Pancreas (tissue), 10 donors: ENCODE measurements at regions not wholly inside any gene's neighbourhood (a gene's known extent, or its start where the extent isn't known, plus 50 kb on each side); places are given as distances from the start of the nearest gene placed in this dataset.
A peak's percentile ranks its signal among the peaks of the same experiment; 100 is the strongest.

ENCODE experiments used
- ATAC-seq, 4 donors: fragments of 200-7000 bp; cut with Tn5 transposase; one replicate each; pipeline versions ENCODE4 v1.8.0 to v1.9.1; 2020; ENCODE audit warnings: mild to moderate bottlenecking in 4 of 4, moderate library complexity in 4 of 4
- DNase-seq, 6 donors: peaks; one replicate each; pipeline ENCODE4 v3.0.0-alpha.2; 2020
- FAIRE-seq: peaks from 2 replicates; lab custom pipeline; 2012; peaks lifted over from hg19 to GRCh38; lab: Jason Lieb, UNC
- H3K27ac ChIP-seq, 4 donors: fragments of 200-600 bp; sonication (generic); 1 replicate in 3 of 4; 2 replicates in 1 of 4; pipeline versions ENCODE4 v1.5.0 to v1.8.0; 2020
- H3K27me3 ChIP-seq, 4 donors: fragments of 200-600 bp; one replicate each; pipeline ENCODE4 v1.8.0; 2021
- H3K36me3 ChIP-seq, 3 donors: fragments of 200-600 bp; sonication (generic) in 1 of 3; one replicate each; pipeline versions ENCODE4 v1.5.0 to v1.8.0; 2020 to 2021
- H3K4me1 ChIP-seq, 3 donors: fragments of 200-600 bp; one replicate each; pipeline ENCODE4 v1.8.0; 2021
- H3K4me3 ChIP-seq, 4 donors: fragments of 200-600 bp; sonication (generic) in 2 of 4; one replicate each; pipeline versions ENCODE4 v1.5.0 to v1.8.0; 2020 to 2021
- H3K9me3 ChIP-seq, 4 donors: fragments of 200-600 bp; one replicate each; pipeline ENCODE4 v1.8.0; 2021
- WGBS, 2 donors: extraction: QIAGEN DNeasy Blood & Tissue Kit; methylation state at CpG; one replicate each; pipeline ENCODE4 v1.1.7; 2013; 5-methylcytosine and 5-hydroxymethylcytosine counted together
- intact Hi-C, 3 donors: fragments of 100-400 bp; cut with DNase I; formaldehyde crosslinking; loops; one replicate each; pipeline versions ENCODE4 v1.11.1 to v1.14.2; 2022
- TF ChIP-seq, protein P1 (sequence below), 4 donors: fragments of 200-600 bp; sonication (generic) in 3 of 4; IDR thresholded peaks; one replicate each; pipeline versions ENCODE4 v1.5.0 to v1.8.0; 2021; ENCODE audit warnings: antibody characterized with exemption in 4 of 4
- donor health status: healthy with polysubstance abuse.
- donor health status: DM: no; HTN: no; CAD: no; lungs with moderate emphysema.
- donor health status: DM: no; HTN: no; CAD: no.
- donor health status: control.
- donor health status: control.
- donor health status: Bipolar disorder and iron deficiency.
- donor health status: DM: yes; HTN: yes; CAD: no.
- donor health status: DM: no; HTN: no; CAD: no.
- donor health status: DM: no; HTN: no; CAD: no.
- donor health status: DM: yes; HTN: yes; CAD: no.

DNA sequence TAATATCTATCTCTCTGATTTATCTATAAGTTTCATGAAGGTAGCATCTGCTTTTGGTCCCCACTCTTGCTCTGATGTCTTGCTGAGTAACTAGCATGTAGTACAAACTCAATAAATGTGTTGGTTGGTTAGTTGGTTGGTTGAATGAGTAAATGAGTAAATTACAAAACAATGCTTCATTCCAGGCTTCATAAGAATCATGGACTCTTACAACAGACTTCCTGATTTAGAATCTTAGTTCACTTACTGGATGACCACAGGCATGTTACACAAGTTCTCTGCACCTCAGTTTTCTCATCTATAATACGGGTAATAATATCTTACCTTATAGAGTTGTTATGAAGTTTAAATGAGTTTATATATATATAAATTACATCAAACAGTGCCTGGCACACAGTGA is 98.6 kb downstream of the ZNF281 start:
- Histone ChIP-seq H3K27me3 (no peaks in the 10 kb centered on the region), H3K9me3 (no peaks in the 10 kb centered on the region), H3K36me3 (no peaks in the 10 kb centered on the region), H3K4me1 (peaks cover 0 to 5% (median 0%) of the 10 kb centered on the region in 3 donors), H3K4me3 (no peak overlapping the region), H3K27ac (no peak overlapping the region)
- ATAC-seq (no peak), DNase-seq (no peak), FAIRE-seq (no peak)
- TF ChIP-seq, protein P1, sequence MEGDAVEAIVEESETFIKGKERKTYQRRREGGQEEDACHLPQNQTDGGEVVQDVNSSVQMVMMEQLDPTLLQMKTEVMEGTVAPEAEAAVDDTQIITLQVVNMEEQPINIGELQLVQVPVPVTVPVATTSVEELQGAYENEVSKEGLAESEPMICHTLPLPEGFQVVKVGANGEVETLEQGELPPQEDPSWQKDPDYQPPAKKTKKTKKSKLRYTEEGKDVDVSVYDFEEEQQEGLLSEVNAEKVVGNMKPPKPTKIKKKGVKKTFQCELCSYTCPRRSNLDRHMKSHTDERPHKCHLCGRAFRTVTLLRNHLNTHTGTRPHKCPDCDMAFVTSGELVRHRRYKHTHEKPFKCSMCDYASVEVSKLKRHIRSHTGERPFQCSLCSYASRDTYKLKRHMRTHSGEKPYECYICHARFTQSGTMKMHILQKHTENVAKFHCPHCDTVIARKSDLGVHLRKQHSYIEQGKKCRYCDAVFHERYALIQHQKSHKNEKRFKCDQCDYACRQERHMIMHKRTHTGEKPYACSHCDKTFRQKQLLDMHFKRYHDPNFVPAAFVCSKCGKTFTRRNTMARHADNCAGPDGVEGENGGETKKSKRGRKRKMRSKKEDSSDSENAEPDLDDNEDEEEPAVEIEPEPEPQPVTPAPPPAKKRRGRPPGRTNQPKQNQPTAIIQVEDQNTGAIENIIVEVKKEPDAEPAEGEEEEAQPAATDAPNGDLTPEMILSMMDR (IDR thresholded peaks at IDR 0.05) = no peak
- intact Hi-C loops = no loop called here
- WGBS, 2 donors = 88 to 92% methylated on average over 1 of the region's 1 CpG

DNA sequence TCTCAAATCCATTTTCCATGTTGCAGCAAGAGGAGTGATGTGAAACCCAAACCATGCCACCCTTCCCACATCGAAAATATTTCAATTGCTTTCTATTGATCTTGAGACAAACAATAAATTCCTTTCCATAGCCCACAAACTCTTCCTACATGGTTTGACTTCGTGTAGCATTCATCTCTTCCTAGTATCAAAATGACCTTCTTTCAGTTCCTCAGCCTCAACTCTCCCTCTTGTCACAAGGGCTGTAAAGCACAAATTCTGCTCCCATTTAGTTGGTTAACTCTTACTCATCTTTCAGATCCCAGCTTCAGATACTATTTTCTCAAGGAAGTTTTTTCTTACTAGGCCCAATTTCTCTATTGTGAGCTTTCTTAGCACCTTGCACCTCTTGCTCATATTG is 99.0 kb downstream of the ZNF281 start:
- Histone ChIP-seq H3K9me3 (no peaks in the 10 kb centered on the region), H3K27me3 (no peaks in the 10 kb centered on the region), H3K4me3 (no peak overlapping the region), H3K4me1 (peaks cover 0 to 5% (median 0%) of the 10 kb centered on the region in 3 donors), H3K27ac (no peak overlapping the region), H3K36me3 (no peaks in the 10 kb centered on the region)
- TF ChIP-seq, protein P1 (IDR thresholded peaks at IDR 0.05) = no peak
- no peak for ATAC-seq
- 54 to 75% methylated on average over 2 of the region's 2 CpGs for WGBS, 2 donors
- intact Hi-C loops = no loop called here
- DNase-seq = no peak
- no peak for FAIRE-seq

DNA sequence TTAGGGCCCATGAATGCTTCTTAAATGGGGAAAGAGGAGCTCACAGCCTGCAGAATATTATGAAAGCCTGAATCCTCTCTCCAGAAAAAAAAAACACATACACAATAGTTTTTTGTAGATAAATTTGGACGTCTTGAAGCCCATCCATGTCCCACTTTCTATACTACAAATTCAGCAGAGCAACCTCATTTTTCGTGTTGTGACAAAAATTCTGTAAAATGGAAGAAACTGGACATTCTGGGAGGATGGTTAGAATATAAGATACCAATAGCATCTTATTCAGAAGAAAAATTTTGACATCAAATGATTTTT is 102.1 kb downstream of the ZNF281 start:
- 36 to 39% methylated on average over 2 of the region's 2 CpGs for WGBS, 2 donors
- no peaks in the 10 kb centered on the region for H3K36me3 ChIP-seq
- FAIRE-seq (no peak), ATAC-seq (no peak), DNase-seq (no peak)
- TF ChIP-seq, protein P1 (IDR thresholded peaks at IDR 0.05) = peak in 1 of 4 donors; percentile 3
- H3K27ac ChIP-seq = no peak overlapping the region
- peaks cover 0 to 5% (median 0%) of the 10 kb centered on the region in 3 donors for H3K4me1 ChIP-seq
- no peaks in the 10 kb centered on the region for H3K27me3 ChIP-seq
- H3K4me3 ChIP-seq = no peak overlapping the region
- H3K9me3 ChIP-seq = no peaks in the 10 kb centered on the region
- intact Hi-C loops = no loop called here

DNA sequence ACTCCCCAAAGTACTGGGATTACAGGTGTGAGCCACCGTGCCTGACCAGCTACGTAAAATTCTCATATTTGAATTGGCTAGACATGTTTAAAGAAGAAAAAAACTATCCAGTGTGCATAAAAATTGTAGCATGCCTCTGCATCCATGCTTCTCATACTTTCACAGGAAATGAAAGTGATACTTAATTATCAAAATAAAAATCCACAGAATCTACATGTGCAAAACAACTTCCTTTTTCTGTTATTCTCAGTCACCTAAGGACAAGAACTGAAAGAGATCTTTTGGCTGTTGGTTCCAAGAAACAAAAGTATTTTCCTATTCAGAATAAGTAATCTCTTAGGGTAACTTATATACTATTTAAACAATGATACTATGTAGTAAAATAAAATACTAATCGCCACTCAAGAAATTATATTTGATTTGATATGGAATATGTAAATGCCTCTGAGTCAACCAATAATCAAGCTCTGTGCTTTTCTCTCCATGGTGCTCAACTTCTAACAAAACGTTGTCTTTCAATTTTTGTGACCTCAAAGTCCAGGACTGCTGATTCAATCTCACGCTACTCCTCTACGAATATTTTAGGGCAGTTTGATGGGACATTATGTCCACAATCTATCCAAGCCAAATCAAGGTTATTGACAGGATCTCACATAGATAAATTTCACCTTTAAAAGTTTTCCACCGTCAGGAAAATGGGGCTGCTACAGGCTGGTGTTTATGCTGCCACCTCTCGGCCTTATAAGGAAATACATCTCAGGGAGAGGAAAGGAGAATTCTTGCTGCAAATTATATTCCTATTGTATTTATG is 102.7 kb downstream of the ZNF281 start:
- Histone ChIP-seq H3K27ac (no peak overlapping the region), H3K4me1 (peaks cover 0 to 5% (median 0%) of the 10 kb centered on the region in 3 donors), H3K4me3 (no peak overlapping the region), H3K9me3 (no peaks in the 10 kb centered on the region), H3K36me3 (no peaks in the 10 kb centered on the region), H3K27me3 (no peaks in the 10 kb centered on the region)
- DNase-seq (peak in 1 of 6 donors; percentile 22), ATAC-seq (peak; percentile 30 to 74 (median 70)), FAIRE-seq (no peak)
- WGBS, 2 donors = 21 to 22% methylated on average over 8 of the region's 8 CpGs
- intact Hi-C loops = no loop called here
- TF ChIP-seq, protein P1 (IDR thresholded peaks at IDR 0.05) = peak; percentile 67 to 78 (median 75)

DNA sequence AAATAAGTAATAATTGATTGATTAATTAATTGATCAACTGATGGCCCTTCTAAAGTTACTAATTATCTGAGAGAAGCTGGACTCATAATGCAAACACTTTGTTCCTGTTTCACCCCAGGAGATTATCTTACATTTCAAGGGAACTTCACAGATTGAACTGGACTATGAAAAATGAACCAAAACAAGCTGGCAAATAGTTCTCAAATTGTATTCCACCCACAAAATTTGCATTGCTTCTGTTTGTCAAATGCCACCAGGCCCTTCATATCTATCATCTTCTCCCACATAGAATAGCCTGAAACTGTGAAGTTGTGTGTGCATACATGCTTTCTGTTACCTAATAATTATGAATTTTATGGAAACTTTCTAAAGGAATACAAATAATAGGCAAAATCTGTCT is 104.0 kb downstream of the ZNF281 start:
- H3K9me3 ChIP-seq = no peaks in the 10 kb centered on the region
- ATAC-seq = no peak
- intact Hi-C loops = no loop called here
- no peak for DNase-seq
- no peak overlapping the region for H3K4me3 ChIP-seq
- no peak for FAIRE-seq
- peaks cover 0 to 11% (median 8%) of the 10 kb centered on the region in 3 donors for H3K4me1 ChIP-seq
- TF ChIP-seq, protein P1 (IDR thresholded peaks at IDR 0.05) = no peak
- no peak overlapping the region for H3K27ac ChIP-seq
- H3K27me3 ChIP-seq = no peaks in the 10 kb centered on the region
- no peaks in the 10 kb centered on the region for H3K36me3 ChIP-seq
